SU-DHL-6 (cell line): ENCODE measurements at regions not wholly inside any gene's neighbourhood (a gene's known extent, or its start where the extent isn't known, plus 50 kb on each side); places are given as distances from the start of the nearest gene placed in this dataset.

Source experiments
- CTCF ChIP-seq: fragments of 200-600 bp; sonication (generic); IDR thresholded peaks from one replicate; pipeline ENCODE4 v1.5.1; 2017; ENCODE audit warnings: antibody characterized with exemption, mild to moderate bottlenecking, low read length, moderate library complexity; ENCODE audit not compliant: insufficient read depth, poor library complexity, severe bottlenecking
- EZH2phosphoT487 ChIP-seq: fragments of 200-600 bp; sonication (generic), shearing (Covaris generic); conservative IDR thresholded peaks from 2 replicates; pipeline ENCODE4 v1.6.1; 2018; ENCODE audit warnings: mild to moderate bottlenecking, antibody characterized with exemption, low read length, moderate library complexity, mixed read lengths

DNA sequence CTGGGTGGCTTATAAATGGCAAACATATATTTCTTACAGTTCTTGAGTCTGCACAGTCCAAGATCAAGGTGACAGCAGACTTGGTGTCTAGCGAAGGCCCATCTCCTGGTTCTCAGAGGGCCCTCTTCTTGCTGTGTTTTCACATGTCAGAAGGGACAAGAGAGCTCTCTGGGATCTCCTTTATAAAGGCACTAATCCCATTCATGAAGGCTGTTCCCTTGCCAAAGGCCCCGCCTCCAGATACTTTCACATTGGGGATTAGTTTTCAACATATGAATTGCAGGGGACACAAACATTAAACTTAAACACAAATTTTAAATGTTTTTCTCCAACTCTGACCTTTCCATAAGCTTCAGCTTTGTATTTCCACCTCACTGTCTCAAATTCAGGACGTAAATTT lies 1135.0 kb upstream of the TENM3 start:
- TF ChIP-seq CTCF, result no peak
- TF ChIP-seq EZH2phosphoT487, result no peak
